GM19238 (cell line): ENCODE measurements at regions not wholly inside any gene's neighbourhood (a gene's known extent, or its start where the extent isn't known, plus 50 kb on each side); places are given as distances from the start of the nearest gene placed in this dataset.
"Not testable (repeated sequence)": the region's sequence is repeated elsewhere in the genome, so short reads cannot be mapped to it uniquely, and the experiment has no call there.

ENCODE experiments used
- DNase-seq: peaks from one replicate; pipeline ENCODE4 v3.0.0; 2011; ENCODE audit warnings: low spot score; ENCODE audit not compliant: insufficient read length

- no peak for DNase-seq
These were observed 123.6 kb upstream of the ALCAM start for GRCh38 chr3:105243076-105243475.

DNA sequence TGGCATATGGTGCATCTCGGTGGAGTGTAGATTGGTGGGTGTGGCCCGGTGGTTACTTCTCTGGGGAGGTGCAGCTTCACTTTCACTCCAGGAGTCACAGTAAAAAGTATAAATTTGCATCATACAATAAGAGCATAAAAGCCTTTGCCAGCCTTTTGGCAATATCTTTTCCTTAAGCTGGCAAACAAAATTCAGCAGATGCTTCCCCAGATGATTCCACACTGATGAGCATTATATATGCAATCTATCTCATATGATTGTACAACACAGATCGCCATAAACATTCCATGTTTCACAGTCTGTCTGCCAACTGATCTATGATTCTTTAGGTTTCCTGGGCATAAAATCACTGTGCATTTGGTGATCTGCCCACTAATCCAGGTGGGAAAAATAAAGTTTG, 120.2 kb upstream of the ALCAM start:
- DNase-seq: no peak

DNA sequence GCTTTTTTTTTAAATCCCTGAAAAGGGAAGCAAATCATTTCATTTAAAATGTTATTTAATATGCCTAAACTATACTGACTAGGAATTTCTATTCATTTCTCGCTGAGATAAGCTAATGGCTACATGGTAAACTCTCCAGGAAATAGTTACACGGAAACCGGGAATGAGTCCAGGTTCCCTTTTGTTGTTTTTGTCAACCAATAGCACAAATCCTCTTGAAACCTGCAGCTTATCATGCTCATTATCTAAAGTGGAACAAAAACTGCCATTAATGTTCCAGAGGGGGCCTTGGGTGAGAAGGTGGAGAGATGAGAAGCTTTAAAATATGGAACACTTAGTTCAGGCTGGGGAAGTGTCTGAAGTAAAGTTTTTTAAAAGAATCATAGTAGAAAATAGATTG, 113.5 kb upstream of the ALCAM start:
- DNase-seq: no peak

GRCh38 chr3:105254154-105254553, 112.6 kb upstream of the ALCAM start:
- no peak for DNase-seq

DNA sequence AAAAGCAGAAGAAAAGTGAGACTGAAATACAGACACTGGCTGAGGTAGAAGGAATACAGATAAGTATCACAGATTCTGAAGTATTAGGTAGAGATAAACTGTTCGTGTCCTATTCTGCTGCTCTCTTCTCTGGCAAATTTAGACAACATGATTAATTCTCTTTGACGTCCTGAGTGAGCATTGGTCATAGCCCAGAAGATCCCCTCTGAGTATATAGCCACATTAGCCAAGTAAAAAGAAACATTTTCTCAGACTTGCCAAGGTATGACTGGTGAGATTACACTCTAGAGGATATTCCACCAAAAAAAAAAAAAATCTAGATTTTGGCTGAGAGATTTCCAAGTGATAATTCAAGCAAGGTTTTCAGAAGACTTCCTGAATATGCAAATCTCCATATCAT, 111.4 kb upstream of the ALCAM start:
- no peak for DNase-seq

DNA sequence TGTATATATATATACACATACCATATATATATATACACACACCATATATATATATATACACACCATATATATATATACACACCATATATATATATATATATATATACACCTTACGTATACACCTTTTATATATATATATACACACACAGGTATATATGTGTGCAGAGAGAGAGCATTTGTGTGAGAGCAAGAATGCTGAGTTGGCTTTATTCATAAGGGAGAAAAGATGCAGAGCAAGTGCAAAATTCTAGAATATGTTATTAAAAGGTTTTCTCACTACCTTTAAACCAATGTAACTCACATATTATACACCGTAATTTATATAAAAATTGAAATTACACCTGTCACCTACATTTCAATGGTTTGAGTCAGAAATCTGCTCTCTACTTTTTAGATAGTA, 107.2 kb upstream of the ALCAM start:
- no peak for DNase-seq

- DNase-seq: no peak
These were observed 106.3 kb upstream of the ALCAM start for GRCh38 chr3:105260385-105260784.

- DNase-seq: no peak
These were observed 92.2 kb upstream of the ALCAM start for GRCh38 chr3:105274536-105274935.

- DNase-seq: no peak
These were observed 91.8 kb upstream of the ALCAM start for GRCh38 chr3:105274958-105275357.

DNA sequence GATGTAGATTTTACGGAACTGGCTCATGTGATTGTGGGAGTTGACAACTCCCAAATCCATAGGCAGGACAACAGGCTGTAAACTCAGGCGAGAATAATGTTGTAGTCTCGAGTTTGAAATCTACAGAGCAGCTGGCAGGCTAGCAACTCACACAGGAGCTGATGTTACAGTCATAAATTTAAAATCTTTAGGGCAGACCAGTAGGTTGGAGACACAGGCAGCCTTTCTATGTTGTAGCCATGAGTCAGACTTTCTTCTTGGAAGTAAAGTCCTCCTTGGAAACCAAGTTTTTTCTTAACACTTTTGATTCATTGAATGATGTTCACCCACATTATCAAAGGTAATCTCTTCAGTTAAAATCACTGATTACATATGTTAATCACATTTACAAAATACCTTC, 89.1 kb upstream of the ALCAM start:
- DNase-seq: no peak

DNA sequence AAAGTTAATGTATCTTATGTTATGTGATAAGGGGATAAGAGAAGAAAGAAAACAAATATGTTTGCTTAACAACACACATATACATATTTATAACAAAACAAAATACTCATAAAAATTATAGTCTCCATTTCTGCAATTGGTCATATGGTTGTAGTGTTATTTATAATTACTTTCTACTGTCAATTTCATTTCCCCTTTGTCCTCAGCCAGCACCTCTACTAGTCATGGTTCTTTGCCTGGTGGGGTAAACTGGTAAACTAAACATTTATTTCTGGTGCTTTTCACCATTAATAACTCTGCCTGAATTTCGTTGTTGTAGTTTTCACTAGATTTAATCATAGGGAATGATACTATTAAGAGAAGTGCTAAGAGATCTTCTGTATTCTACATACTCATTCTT, 88.0 kb upstream of the ALCAM start:
- no peak for DNase-seq

DNA sequence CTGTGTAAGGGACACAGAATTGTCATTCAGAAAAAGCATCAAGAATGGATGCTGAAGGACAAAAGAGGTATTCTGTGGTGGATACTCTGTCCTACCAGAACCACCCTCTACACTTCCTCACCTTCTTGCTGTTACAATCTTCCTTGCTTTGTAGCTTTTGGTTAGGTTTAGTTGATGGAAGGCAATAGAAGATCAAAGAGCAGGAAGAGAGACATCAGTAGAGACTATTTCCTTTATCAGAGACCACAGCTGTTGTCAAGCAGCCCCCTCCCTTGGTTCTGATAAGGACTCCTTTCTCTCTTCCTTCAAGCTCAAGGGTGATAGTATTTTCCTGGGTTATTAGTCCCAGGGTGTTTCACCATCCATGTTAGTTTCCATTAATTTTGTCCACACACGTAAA, 84.7 kb upstream of the ALCAM start:
- no peak for DNase-seq

GRCh38 chr3:105284876-105285275, 81.8 kb upstream of the ALCAM start:
- DNase-seq: no peak

DNA sequence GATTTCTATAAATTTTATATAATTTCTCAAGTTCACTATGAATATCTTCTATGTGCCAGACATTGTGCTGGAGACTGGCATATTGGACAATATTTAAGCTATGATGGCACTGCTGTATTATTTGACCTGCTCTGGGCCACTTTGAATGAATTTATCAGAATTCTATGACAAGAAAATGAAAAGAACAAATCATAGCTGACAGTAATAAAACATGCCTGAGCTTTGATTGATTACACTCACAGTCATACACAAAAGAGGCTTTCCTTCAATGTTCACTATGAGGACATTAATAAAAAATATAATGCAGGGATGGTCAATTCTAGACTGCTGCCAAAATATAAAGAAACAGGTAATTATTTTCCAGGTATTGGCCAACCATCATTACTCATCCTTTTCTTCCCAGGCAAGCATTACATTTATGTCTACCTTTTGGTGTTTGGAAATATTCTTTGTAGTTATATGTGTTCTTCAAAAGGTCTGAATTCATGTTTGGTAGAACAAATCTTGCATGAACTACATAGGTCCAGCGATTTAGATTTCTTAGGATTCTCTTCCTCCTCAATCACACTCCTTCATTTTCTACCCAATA, 81.0 kb upstream of the ALCAM start:
- no peak for DNase-seq

GRCh38 chr3:105293441-105293840, 73.3 kb upstream of the ALCAM start:
- no peak for DNase-seq

DNA sequence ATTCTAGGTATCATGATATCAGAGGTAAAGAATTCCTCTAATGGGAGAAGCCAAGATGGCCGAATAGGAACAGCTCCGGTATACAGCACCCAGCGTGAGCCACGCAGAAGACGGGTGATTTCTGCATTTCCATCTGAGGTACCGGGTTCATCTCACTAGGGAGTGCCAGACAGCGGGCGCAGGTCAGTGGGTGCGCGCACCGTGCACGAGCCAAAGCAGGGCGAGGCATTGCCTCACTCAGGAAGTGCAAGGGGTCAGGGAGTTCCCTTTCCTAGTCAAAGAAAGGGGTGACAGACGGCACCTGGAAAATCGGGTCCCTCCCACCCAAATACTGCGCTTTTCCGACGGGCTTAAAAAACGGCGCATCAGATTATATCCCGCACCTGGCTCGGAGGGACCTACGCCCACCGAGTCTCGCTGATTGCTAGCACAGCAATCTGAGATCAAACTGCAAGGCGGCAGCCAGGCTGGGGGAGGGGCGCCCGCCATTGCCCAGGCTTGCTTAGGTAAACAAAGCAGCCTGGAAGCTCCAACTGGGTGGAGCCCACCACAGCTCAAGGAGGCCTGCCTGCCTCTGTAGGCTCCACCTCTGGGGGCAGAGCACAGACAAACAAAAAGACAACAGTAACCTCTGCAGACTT, 70.4 kb upstream of the ALCAM start:
- DNase-seq: not testable (repeated sequence)

DNA sequence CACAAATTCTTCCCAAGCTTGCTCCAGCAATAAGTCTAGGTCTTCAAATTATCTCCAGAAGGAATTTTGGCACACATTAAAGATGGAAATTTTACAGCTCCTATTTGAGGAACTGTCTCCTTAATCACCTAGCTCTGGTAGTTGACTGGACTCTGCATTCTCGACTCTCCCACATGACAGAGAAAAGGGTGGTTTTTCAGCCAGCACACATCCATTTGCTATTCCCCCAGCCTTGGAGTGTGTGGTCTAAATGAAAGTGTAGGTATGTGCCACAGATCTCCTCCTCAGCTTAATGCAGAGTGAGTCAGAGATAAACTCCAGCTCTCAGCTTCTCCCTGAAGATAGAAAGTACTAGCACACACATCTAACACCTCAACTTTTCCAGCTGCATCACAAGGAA, 62.2 kb upstream of the ALCAM start:
- DNase-seq: no peak

DNA sequence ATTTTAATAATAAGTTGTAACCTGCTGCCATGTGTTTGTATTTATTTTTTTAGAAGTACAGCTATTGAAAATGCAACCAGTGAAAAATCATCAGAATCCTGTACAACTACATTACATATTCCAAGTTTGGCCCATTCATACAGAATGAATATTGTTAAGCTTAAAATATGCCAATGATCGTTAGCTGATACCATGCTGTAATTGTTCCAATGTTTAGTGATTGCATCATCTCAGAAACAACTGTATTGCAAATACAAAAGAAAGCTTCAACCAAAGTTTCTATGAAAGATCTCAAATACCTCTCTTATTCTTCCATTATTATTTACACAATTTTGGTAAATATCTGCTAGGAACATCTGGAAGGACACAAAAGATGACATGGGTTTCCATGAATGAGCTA, 51.6 kb upstream of the ALCAM start:
- DNase-seq: no peak

DNA sequence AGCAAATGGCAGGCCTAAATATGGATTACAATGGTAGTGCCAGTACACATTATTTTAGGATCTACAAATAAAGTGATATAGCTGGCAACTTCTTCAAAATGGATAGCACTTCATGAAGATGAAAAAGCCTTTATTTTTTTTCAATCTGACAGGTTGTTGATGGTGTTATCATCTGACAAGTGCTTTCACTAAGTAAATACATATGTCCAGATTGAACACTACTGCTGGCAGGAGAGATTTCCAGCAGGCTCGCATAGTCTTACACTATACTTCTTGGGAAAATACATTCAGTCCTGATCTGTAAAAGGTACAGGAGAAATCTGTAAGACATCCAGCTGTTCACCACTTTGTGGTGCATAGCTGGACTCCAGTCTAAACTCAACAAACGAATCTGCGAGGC, 50.9 kb upstream of the ALCAM start:
- no peak for DNase-seq

GRCh38 chr3:105316331-105316730, 50.4 kb upstream of the ALCAM start:
- no peak for DNase-seq
